ENCODE measurements at regions not wholly inside any gene's neighbourhood (a gene's known extent, or its start where the extent isn't known, plus 50 kb on each side); places are given as distances from the start of the nearest gene placed in this dataset.

DNA sequence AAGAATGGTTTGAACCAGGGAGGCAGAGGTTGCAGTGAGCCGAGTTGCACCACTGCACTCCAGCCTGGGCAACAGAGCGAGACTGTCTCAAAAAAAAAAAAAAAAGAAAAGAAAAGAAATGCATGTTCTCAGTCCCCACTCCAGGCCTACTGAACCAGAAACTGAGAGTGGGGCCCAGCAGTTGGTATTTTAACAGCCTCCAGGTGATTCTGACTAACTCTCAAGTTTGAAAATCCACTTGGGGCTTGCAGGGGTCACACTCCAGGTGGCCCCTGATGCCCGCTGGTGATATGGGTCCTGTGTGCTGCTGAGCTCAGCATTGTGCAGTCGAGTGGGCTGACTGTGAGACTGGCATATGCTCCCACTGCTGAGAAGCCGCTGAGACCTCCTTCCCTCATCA lies 133.7 kb upstream of the C2CD4B start:
- no peak for TF ChIP-seq YY1 (IDR thresholded peaks at IDR 0.05; ENCODE audit: low read depth)
- TF ChIP-seq, protein P1, sequence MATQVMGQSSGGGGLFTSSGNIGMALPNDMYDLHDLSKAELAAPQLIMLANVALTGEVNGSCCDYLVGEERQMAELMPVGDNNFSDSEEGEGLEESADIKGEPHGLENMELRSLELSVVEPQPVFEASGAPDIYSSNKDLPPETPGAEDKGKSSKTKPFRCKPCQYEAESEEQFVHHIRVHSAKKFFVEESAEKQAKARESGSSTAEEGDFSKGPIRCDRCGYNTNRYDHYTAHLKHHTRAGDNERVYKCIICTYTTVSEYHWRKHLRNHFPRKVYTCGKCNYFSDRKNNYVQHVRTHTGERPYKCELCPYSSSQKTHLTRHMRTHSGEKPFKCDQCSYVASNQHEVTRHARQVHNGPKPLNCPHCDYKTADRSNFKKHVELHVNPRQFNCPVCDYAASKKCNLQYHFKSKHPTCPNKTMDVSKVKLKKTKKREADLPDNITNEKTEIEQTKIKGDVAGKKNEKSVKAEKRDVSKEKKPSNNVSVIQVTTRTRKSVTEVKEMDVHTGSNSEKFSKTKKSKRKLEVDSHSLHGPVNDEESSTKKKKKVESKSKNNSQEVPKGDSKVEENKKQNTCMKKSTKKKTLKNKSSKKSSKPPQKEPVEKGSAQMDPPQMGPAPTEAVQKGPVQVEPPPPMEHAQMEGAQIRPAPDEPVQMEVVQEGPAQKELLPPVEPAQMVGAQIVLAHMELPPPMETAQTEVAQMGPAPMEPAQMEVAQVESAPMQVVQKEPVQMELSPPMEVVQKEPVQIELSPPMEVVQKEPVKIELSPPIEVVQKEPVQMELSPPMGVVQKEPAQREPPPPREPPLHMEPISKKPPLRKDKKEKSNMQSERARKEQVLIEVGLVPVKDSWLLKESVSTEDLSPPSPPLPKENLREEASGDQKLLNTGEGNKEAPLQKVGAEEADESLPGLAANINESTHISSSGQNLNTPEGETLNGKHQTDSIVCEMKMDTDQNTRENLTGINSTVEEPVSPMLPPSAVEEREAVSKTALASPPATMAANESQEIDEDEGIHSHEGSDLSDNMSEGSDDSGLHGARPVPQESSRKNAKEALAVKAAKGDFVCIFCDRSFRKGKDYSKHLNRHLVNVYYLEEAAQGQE (IDR thresholded peaks at IDR 0.05; ENCODE audit: low read depth) = no peak
- no peak for TF ChIP-seq NFIC (IDR thresholded peaks at IDR 0.05)
